ENCODE measurements at regions not wholly inside any gene's neighbourhood (a gene's known extent, or its start where the extent isn't known, plus 50 kb on each side); places are given as distances from the start of the nearest gene placed in this dataset.

GRCh38 chr7:47049234-47049774 is 532.6 kb downstream of the TNS3 start:
- WGBS, 2 donors, result 83 to 89% methylated on average over 13 of the region's 13 CpGs
- TF ChIP-seq CTCF (IDR thresholded peaks at IDR 0.05) (no peak), POLR2A (IDR thresholded peaks at IDR 0.05) (no peak)
- intact Hi-C loops (cut with DNase I; ENCODE audit: low total_unique reads), result no loop called here
- no peak overlapping the region for H3K4me3 ChIP-seq (ENCODE audit: low read depth, poor library complexity, severe bottlenecking)
- no peak for DNase-seq (ENCODE audit: low spot score in 2 of 2)

DNA sequence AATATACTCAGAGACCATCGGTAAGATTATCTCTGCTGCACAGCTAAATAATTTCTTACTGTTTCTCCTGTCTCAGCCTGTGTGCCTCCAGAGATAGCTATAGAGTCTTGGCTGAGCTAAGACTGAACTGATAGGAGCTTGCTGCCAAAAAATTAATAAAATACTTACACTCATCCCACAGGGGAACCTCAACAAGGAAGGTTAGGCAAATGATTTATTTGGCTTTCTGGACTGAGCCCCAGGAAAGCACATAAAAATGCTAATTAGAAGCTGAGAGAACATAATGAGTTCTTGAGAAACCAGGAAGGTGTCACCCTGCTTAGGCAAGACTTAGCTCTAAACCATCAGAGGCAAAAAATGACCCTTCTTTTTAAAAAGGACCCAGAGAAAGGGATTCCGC is 534.5 kb downstream of the TNS3 start:
- TF ChIP-seq POLR2A (IDR thresholded peaks at IDR 0.05), result no peak
- TF ChIP-seq CTCF (IDR thresholded peaks at IDR 0.05), result no peak
- no peak overlapping the region for H3K4me3 ChIP-seq (ENCODE audit: low read depth, poor library complexity, severe bottlenecking)
- DNase-seq (ENCODE audit: low spot score in 2 of 2), result peak in 1 of 2 donors; percentile 31
- WGBS, 2 donors, result 28 to 38% methylated on average over 2 of the region's 2 CpGs
- intact Hi-C loops (cut with DNase I; ENCODE audit: low total_unique reads), result no loop called here

- 41 to 46% methylated on average over 9 of the region's 9 CpGs for WGBS, 2 donors
- no peak overlapping the region for H3K4me3 ChIP-seq (ENCODE audit: low read depth, poor library complexity, severe bottlenecking)
- no peak for DNase-seq (ENCODE audit: low spot score in 2 of 2)
- TF ChIP-seq CTCF (IDR thresholded peaks at IDR 0.05), result no peak
- no peak for TF ChIP-seq POLR2A (IDR thresholded peaks at IDR 0.05)
- intact Hi-C loops (cut with DNase I; ENCODE audit: low total_unique reads), result no loop called here
These were observed 535.0 kb downstream of the TNS3 start for GRCh38 chr7:47046949-47047348.

DNA sequence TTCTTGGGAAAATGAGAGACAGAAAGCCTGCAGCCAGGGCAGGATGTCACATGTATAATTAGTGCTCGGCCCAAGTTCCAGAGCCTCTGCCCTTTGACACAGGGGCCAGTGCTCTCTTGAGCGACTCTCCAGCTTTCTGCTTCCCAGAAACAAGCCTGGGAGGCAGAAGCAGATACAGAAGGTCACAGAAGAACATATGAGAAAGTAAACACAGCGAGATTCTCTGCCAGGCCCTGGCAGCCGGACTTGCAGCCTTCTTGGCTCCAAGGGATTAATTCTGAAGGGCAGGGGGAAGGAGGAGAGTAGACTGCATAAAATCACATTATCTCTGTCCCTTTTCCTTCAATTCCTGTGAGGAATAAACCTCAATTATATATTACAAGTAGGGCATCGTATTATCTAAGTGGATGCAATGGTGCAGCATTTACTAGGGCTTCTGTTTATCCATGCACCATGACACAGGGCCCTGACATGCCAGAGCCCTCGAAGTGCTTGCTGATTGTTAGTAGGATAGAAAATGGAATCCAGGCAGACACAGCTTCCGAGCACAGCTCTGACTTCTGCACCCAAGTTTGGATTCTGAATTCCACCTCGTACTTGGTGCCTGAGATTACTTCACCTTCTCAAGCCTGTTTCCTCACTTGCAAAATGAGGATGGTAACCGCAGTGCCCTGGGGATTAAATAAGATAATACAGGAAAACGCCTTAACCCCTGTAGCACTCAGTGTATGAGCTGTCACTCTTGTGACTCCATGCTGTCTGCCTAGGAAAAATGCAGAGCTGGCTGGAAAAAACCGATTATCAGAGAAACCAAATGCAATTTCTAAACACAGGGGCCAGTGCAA is 536.5 kb downstream of the TNS3 start:
- TF ChIP-seq POLR2A (IDR thresholded peaks at IDR 0.05), result no peak
- peak in 1 of 2 donors; percentile 24 for DNase-seq (ENCODE audit: low spot score in 2 of 2)
- intact Hi-C loops (cut with DNase I; ENCODE audit: low total_unique reads), result no loop called here
- H3K4me3 ChIP-seq (ENCODE audit: low read depth, poor library complexity, severe bottlenecking), result no peak overlapping the region
- WGBS, 2 donors, result 34 to 45% methylated on average over 11 of the region's 11 CpGs

DNA sequence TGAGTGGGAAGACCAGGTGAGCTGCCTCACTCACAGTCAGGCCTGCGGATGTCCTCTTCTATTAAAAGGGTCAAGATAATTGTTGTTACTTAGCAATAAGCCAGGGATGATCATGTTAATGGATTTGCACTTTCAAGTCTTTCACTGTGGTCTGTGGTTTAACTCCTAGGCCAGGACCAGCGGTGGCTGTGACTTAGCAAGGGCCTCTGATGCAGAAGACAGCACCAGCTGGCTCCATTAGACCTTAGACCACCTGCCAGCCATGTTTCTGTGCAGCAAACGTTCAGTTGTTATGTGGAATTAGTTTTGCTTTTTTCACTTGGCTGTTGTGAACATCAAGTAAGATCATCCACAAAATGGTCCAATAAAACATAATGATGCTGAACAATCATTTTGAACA is 537.3 kb downstream of the TNS3 start:
- 74 to 85% methylated on average over 3 of the region's 3 CpGs for WGBS, 2 donors
- no peak overlapping the region for H3K4me3 ChIP-seq (ENCODE audit: low read depth, poor library complexity, severe bottlenecking)
- no peak for DNase-seq (ENCODE audit: low spot score in 2 of 2)
- no peak for TF ChIP-seq POLR2A (IDR thresholded peaks at IDR 0.05)
- no peak for TF ChIP-seq CTCF (IDR thresholded peaks at IDR 0.05)
- intact Hi-C loops (cut with DNase I; ENCODE audit: low total_unique reads), result no loop called here

GRCh38 chr7:47043304-47043703 is 538.6 kb downstream of the TNS3 start:
- no peak for DNase-seq (ENCODE audit: low spot score in 2 of 2)
- WGBS, 2 donors, result 57 to 59% methylated on average over 2 of the region's 2 CpGs
- no peak overlapping the region for H3K4me3 ChIP-seq (ENCODE audit: low read depth, poor library complexity, severe bottlenecking)
- no peak for TF ChIP-seq CTCF (IDR thresholded peaks at IDR 0.05)
- no peak for TF ChIP-seq POLR2A (IDR thresholded peaks at IDR 0.05)
- intact Hi-C loops (cut with DNase I; ENCODE audit: low total_unique reads), result no loop called here
